HT-29 (cell line): ENCODE measurements at regions not wholly inside any gene's neighbourhood (a gene's known extent, or its start where the extent isn't known, plus 50 kb on each side); places are given as distances from the start of the nearest gene placed in this dataset.
A peak's percentile ranks its signal among the peaks of the same experiment; 100 is the strongest.

ENCODE experiments used
- DNase-seq: peaks from one replicate; pipeline ENCODE4 v3.0.0-alpha.2; 2015; ENCODE audit warnings: low spot score

DNA sequence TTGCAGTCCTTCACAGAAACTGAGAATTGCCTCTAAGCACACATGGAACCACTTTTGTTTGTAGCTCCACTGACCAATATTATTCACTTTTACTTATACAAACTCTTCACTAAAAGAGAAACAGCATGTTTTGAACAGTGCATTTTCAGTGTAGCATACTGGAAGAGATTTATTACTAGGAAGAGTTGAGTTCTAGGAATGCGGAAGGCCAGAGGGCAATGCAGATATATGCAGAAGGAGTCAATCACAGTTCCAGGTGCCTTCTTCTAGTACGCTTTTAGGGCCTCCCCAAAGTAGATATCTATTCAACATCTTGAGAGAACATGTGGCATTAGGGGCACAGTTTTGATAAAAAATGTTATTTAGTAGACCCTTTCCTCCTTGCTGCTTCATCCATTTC is 1654.0 kb upstream of the ZEB2 start:
- no peak for DNase-seq

DNA sequence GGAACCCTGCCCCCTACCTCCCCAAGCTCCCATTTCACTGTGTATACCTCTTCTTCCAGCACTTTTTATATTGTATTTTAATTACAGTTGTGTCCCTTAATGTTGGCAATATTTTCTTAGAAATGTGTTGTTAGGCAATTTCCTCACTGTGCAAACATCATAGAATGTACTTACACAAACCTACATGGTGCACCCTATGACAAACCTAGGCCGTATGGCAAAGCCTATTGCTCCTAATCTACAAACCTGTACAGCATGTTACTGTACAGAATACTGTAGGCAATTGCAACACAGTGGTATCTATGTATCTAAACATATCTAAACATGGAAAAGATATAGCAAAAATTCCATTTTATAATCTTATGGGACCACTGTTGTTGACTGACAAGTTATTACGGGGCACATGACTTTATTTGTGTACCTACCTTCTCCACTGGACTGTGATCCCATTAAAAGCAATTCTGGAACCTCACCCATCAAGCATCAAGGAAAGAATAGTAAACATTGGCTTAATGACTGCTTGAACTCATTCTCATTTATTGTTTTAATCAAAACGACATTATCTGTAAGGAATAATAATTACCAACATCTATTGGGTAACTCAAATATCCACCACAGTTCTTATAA is 1641.5 kb upstream of the ZEB2 start:
- DNase-seq: no peak

DNA sequence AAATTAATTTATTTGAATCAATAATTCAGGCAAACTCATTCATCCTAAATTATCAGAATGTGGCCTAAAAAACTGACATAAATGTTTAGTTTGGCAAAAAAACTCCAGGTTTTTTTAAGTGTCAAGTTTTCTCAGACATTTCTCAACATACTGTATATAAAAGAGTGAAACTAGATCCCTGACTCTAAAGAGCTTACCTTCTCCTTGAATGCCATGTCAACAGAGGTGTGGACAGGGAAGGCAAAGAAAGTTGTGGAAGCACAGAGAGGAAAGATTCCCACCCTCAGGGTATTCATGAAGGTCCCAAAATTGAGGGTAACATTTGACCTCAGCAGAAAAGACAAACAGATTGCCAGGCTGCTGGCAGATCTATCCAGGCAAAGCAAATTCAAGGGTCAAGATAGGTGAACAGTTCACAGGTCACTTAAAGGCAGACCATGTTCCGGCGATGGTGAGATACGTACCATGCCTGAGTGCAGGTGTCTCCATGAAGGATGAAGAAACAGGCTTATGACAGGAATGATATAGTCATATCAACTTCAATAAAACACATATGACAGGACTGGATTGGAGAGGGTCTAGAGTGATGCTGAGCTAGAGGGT is 1638.3 kb upstream of the ZEB2 start:
- DNase-seq: no peak

DNA sequence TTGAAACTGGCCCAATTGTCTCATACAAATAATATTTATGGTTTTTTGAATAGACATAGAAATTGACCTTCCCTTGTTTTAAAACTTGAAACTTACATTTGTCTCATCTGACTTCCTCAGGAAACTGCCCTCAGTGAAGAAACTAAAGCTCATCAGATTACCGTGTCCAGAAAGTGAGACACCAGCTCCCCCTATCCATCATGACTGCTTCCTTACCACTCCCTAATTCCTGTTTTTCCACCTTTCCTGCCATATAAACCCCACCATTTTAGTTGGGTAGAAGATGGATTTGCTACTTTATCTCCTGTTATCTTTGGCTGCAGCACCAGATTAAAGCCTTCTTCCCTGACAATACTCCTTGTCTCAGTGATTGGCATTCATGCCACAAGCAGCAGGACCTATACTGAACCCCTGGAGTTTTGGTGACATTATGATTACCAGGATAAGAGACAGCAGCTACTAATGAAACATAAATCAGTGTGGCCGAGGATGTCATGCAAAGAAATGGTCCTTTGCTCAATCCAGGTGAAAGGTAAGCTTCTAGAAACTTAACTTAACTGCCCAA is 1627.6 kb upstream of the ZEB2 start:
- DNase-seq: peak; percentile 14

DNA sequence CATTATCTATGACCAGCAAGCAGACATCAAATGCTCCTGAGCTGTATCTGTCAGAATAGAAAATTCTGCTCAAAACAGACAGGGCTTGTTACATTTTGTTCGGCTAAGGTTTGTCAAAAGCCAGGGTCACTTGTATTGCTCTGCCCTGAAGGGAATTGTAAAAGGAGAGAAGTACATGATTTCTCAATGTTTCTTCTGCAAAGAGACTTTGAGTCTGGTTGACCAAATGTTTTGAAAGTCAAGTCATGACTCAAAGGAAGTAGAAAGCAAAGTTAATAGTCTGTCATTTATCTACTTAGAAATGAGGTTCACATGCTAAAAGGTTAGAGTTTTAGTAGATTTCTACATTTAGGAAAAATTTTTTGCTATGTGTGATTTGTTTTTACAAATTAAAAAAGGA is 1624.1 kb upstream of the ZEB2 start:
- DNase-seq: no peak

DNA sequence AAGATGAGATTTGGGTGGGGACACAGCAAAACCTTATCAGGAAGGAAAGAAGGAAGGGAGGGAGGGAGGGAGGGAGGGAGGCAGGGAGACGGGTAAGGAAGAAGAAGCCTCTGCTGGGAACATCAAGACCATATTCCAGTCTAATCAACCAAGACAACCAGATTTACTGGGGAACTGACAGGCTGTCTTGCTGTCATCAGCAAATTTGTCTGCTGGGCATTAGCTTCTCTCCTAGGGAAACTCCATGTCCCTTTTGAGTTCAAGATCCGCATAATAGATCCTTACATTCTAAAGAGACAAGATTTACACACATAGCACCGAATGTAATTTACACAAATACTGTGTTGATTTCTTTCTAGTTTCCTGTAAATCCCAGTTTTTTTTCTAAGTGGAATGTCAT is 1618.9 kb upstream of the ZEB2 start:
- DNase-seq: no peak

DNA sequence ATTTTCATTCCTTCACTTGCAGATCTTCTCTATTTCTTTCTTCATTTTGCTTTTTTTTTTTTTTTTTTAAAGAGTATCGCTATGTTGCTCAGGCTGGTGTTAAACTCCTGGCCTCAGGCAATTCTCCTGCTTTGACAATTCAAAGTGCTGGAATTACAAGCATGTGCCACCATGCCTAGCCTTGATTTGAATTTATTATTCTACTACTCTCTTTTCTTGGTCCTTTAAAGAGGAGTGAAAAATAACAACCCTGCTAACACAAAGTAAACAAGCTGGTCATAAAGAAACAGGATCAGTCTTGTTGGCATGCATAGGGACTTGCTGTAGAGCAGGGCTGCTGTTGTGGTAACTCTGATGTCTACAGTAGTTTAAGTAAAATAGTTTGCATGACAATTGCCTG is 1615.3 kb upstream of the ZEB2 start:
- no peak for DNase-seq

DNA sequence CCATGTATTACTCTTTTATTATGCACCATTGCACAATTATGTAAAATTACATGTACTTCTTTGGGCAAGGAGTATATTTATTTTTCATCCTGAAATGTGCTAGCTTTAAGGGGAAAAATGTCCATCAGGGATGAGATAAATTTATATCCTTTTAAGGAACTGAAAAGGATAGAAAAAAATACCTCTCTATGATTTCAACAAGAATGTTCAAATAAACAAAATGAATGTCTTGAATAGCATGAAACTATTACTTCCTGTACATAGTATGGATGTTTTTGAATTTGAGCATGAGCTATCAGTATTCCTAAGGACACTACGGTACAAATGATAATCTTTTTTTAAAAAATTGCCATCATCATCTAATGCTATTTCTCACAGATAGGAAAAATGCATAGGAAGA is 1611.9 kb upstream of the ZEB2 start:
- no peak for DNase-seq

DNA sequence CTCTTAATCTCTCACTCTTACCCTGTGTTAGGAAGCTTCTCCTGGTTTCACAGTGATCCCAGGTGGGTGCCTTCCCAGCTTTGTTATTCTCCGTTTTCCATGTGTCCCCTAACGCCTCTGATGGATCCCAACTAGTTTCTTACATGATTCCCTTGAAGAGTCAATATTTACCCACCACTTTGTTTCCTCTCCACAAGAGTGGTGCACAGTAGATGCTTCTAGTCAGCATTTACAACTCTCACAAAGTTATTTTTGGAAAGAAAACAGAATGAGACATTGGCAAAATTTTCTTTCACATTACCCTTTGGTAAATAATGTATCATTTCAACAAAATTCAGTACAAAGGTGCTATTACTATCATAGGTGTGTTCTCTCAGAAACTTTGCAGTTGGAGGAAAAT is 1611.1 kb upstream of the ZEB2 start:
- DNase-seq: no peak

DNA sequence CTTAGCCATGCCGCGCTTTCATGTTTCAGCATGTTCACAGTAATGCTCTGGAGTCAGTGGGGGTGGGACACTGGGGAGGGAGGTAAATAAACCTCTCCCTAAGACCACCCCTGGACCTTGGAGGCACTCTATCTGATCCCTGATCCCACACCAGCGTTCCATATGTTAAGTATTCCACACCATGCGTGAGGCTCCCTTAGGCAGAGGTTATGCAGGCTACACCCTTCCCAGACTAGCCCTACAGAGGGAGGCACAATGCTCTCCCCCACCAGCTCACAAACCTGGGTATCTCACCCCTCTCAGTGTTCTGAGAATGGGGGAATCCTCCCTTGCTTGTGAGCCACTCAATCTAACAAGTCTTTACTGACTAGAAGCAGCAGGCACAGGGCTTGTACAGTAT is 1610.4 kb upstream of the ZEB2 start:
- DNase-seq: no peak

DNA sequence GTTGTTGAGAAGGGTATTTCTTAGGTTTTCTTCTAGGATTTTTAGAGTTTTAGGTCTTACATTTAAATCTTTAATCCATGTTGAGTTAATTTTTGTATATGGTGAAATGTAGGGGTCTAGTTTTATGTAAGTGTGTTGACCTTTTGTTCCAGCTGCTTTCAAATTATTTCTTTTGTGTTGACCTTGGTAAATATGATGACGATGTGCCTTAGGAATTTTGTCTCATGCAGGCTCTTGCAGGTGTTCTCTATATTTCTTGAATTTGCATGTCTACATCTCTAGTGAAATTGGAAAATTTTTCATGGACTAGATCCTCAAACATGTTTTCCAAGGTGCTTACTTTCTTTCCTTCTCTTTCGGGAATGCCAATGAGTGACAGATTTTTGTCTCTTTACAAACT is 1609.3 kb upstream of the ZEB2 start:
- DNase-seq: no peak

DNA sequence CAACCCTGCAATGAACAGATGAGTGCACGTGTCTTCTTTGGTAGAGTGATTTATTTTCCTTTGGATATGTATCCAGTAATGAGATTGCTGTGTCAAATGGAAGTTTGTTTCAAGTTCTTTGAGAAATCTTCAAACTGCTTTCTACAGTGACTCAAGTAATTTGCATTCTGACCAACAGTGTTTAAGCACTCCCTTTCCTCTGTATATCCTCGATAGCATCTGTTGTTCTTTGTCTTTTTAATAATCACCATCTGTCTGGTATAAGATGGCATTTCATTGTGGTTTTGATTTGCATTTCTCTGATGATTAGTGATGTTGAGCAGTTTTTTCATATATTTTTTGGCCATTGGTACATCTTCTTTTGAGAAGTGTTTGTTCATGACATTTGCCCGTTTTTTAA is 1608.3 kb upstream of the ZEB2 start:
- DNase-seq: no peak

DNA sequence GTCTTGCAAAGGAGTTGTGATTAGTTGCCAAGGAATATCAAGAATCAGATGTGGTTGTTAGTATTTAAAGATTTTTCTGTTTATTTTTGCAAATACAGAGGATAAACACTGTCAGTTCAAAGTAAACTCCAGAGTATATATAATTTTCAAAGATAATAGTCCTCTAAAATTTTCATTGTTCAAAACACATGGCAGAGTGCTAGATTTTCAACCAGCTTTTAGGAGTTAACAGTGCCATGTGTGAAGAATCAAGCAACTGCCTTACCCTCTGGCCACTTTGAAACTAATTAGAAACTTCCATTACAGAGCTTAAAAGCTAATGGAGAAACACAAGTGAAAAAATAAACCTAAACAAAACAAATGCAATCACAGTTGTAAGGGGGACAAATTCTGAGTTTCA is 1605.6 kb upstream of the ZEB2 start:
- DNase-seq: no peak

DNA sequence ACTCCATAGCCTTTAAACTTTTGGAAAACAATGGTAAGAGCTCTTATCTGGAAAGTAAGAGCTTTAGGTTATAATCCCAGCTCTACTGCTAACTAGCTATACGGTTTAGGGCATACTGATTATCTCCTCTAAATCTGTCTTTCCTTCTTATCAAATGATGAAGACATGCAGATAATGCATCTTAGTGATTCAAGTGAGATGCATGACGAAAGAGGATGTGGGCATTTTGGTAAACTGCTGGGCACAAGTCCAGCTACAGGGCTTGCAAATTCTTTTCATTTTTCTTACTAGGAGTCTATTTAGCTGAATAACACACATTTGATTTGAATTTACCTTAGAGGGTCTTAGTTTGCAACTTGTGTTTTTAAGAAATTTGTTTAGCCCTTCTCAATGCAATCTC is 1604.8 kb upstream of the ZEB2 start:
- DNase-seq: no peak

DNA sequence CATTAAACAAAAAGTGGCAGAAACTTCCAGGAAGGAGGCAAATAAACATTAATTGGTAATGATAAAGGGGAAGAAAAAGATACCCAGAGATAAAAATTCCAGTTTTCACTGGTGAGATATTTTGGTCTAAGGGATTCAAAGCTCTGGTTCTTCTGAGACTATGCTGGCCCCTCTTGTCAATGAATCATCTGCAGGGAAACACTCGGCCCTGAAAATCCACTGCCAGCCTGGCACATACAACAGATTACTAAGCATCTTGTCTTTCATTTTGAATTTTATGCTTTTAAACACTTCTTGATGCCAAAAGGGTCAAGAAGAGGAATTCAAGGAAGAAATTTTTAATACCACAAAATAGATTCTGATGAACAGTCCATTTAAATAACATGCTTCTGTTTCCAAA is 1603.8 kb upstream of the ZEB2 start:
- no peak for DNase-seq

DNA sequence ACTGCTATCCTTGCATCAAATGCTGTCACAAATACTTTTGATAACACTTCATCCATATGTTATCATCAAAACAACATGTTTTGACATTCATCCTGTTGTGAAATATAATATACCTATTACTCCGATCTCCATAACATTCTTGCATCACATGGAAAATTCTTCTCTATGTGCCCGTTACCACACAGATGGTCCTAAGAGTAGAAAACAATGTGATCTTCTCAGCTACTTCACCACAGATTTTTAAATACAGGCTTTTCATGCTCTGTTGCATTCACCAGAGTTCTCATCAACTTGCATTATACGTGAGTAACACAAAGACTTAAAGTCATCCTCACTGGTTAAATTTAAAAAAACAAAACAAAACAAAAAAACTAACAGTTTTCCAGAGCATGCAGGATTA is 1603.3 kb upstream of the ZEB2 start:
- no peak for DNase-seq

DNA sequence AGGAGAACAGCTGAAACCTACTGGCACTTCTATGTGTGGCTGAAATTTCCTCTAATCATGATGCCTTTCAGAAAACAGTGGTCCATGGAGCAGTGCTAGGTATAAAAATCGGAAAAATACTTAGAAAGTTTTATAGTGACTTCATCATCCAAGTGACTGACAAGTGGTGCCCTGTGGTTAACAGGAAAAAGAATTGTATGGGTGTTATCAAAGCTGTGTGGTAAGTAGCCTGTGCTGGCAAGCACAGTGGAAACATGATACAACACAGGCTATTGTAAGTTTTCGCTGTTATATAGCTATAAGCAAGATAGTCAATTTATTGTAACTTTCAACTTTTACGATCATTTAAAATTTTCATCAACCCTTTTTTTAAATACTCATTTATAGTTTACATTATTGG is 1599.7 kb upstream of the ZEB2 start:
- no peak for DNase-seq

DNA sequence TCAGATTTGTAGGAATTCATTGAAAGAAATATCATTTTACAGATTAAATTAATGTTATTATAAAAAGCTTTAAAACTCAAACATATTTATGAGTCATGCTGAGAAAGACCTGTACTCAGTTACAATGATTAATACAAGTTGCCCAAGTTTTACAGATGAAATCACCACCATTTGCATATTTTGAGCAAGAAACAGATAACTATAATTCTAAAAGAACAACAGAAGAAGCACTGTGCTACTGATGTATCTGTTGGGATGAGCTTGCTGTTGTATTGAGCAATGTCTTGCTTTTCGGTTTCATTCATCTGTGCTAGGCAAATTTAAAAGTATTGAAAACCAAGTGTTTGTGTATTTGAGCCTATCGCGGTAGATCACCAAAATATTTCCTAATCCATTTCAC is 1589.1 kb upstream of the ZEB2 start:
- no peak for DNase-seq

DNA sequence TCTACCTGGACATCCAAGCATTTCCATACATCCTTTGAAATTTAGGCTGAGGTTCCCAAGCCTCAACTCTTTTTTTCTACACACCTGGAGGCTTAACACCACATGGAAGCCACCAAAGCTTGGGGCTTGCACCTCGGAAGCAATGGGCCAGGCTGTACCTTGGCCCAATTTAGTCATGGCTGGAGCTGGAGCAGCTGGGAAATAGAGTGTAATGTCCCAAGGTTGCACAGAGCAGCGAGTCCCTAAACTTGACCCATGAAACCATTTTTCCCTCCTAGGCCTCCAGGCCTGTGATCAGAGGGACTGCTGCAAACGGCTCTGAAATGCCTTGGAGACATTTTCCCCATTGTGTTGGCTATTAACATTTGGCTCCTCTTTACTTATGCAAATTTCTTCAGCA is 1574.3 kb upstream of the ZEB2 start:
- no peak for DNase-seq

DNA sequence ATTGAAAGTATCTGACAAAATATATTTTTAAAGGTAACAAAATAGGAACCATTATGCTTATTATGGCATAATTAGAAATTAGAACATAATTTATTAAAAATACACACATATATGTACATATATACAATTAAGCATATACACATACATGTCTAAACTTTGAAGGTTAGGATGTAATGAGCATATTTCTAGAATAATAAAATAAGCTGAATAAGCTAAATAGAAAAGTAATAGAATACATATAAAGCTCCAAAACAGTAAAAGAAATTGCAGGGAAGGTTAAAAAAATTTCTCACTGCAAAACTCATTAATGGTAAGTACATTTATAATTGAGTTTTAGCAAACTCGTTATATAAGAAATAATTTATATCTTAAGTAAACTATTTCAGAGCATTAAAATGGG is 1561.5 kb upstream of the ZEB2 start:
- DNase-seq: no peak

DNA sequence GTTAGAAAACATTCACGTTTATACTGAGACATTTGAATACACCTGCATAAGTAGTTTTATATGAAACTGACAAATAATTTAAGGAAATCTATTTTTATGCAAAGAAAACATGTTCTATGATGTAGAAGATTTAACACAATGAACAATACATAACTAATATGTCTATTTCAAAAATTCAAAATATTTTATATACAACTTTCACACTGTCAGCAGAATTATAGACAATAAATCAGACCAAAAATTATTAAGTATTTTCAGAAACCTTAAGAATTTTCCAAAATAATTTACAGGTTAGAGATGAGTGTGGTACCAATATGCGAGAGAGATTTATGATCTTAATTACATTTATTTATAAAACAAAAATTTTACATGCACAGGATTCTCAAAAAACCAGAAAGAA is 1561.0 kb upstream of the ZEB2 start:
- DNase-seq: no peak

DNA sequence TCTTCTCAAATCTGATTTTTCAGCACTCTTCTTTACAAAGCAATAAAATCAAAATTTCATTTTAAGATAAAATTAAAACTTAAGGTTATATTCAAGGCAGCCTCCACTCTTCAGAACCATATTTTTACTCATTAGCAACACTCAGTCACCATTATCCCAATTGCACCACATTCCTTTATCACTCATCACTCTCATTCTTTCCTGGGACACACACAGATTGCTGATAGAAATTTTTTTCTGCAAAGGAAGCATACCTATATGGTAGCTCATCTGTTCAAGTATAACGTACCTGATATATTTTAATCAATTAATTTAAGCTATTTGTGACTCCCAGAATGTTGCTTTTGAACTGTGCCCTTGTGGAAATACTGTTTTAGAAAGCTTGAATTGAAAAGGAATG is 1559.3 kb upstream of the ZEB2 start:
- DNase-seq: no peak

DNA sequence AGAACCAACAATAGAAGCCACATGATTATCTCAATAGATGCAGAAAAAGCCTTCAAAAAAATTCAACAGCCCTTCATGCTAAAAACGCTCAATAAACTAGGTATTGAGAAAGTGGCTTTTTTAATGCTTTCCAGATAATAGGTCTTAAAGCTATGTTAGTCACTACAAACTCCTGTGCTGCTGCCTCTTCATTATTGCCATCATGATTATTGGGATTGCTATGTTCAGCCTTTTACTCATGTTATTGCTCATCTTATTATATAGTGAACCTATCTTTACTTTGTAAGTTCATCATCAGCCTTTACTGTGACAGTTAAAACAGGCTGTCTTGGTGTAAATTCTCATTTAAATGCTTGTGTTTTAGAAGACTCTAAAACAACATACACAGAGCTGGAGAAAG is 1557.2 kb upstream of the ZEB2 start:
- no peak for DNase-seq

DNA sequence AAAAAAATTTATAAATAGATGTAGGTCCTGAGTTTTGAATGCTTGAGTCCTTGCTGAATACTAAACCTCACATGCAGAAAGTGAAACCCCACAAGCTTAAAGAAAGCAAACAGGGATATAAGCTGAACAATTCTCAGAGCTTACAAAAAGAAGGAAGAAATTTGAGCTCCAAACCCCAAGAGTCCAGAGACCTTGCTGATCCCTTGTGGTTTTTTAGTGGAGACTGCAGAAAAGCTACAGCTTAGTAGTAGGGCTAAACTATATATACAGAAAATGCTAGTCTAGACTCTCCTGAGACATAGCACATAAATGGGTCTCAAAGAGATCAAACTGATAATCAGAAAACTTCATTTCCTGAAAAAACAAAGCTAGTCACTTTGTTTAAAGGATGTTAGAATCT is 1548.1 kb upstream of the ZEB2 start:
- DNase-seq: no peak
